Adrenal gland (tissue), 9 donors: ENCODE measurements at regions not wholly inside any gene's neighbourhood (a gene's known extent, or its start where the extent isn't known, plus 50 kb on each side); places are given as distances from the start of the nearest gene placed in this dataset.

ENCODE experiments used
- DNase-seq, 7 donors: peaks; one replicate each; pipeline ENCODE4 v3.0.0-alpha.2; 2019 to 2020
- H3K27ac ChIP-seq, 5 donors: fragments of 200-600 bp; sonication (generic) in 4 of 5; 1 replicate in 3 of 5; 2 replicates in 2 of 5; pipeline versions ENCODE4 v1.5.1 to v1.8.0; 2016 to 2020; ENCODE audit warnings: mild to moderate bottlenecking in 1 of 5
- H3K27me3 ChIP-seq: fragments of 200-600 bp; 2 replicates; pipeline ENCODE4 v1.8.0; 2021
- H3K36me3 ChIP-seq, 2 donors: fragments of 200-600 bp; replicated peaks in 1 of 2; 1 replicate in 1 of 2; 2 replicates in 1 of 2; pipeline versions ENCODE4 v1.5.1 to v1.8.0; 2018 to 2022
- H3K4me1 ChIP-seq, 2 donors: fragments of 200-600 bp; replicated peaks in 1 of 2; 1 replicate in 1 of 2; 2 replicates in 1 of 2; pipeline versions ENCODE4 v1.5.1 to v1.8.0; 2018 to 2021
- H3K4me3 ChIP-seq, 4 donors: fragments of 200-600 bp; sonication (generic) in 3 of 4; one replicate each; pipeline ENCODE4 v1.5.1; 2016 to 2018
- H3K9me3 ChIP-seq, 3 donors: fragments of 200-600 bp; sonication (generic) in 1 of 3; replicated peaks in 1 of 3; 1 replicate in 2 of 3; 2 replicates in 1 of 3; pipeline versions ENCODE4 v1.5.1 to v1.8.0; 2016 to 2021
- CTCF ChIP-seq, 6 experiments: fragments of 450-650 bp in 4 of 6; fragments of 200-600 bp in 2 of 6; sonication (generic) in 1 of 6; IDR thresholded peaks; 1 replicate in 5 of 6; 2 replicates in 1 of 6; pipeline versions ENCODE4 v1.5.1 to v1.8.0; 2016 to 2021; ENCODE audit warnings: antibody characterized with exemption in 6 of 6, mild to moderate bottlenecking in 2 of 6, moderate library complexity in 1 of 6
- POLR2A ChIP-seq, 2 donors: fragments of 450-650 bp; IDR thresholded peaks; one replicate each; pipeline ENCODE4 v1.6.1; 2017; ENCODE audit warnings: antibody characterized with exemption in 2 of 2, mild to moderate bottlenecking in 2 of 2, moderate library complexity in 1 of 2
- WGBS, 4 donors: extraction: QIAGEN DNeasy Blood & Tissue Kit in 2 of 4; methylation state at CpG; one replicate each; pipeline versions ENCODE4 v1.1.5 to v1.1.7; 2013 to 2017; 5-methylcytosine and 5-hydroxymethylcytosine counted together
- intact Hi-C, 2 donors: fragments of 100-400 bp; cut with DNase I; formaldehyde crosslinking; loops; one replicate each; pipeline versions ENCODE4 v1.14.1 to v1.15.0; 2022 to 2023
- donor health status: healthy with polysubstance abuse.
- donor health status: Bipolar disorder and iron deficiency.
- donor health status: DM: yes; HTN: yes; CAD: no.
- donor health status: DM: no; HTN: no; CAD: no.
- donor health status: DM: no; HTN: no; CAD: no.

GRCh38 chr2:176544991-176545956, 276.0 kb downstream of the MTX2 start:
- Histone ChIP-seq H3K36me3 (no peaks in the 10 kb centered on the region), H3K27me3 (no peaks in the 10 kb centered on the region), H3K9me3 (no peaks in the 10 kb centered on the region), H3K4me3 (no peak overlapping the region), H3K4me1 (no peaks in the 10 kb centered on the region), H3K27ac (no peak overlapping the region)
- TF ChIP-seq POLR2A (IDR thresholded peaks at IDR 0.05) (no peak), CTCF (IDR thresholded peaks at IDR 0.05) (no peak)
- no peak for DNase-seq
- intact Hi-C loops = no loop called here
- WGBS, 4 donors = 64 to 81% (median 70%) methylated on average over 4 of the region's 4 CpGs

GRCh38 chr2:176546550-176546949, 277.3 kb downstream of the MTX2 start:
- intact Hi-C loops = no loop called here
- Histone ChIP-seq H3K9me3 (no peaks in the 10 kb centered on the region), H3K27me3 (no peaks in the 10 kb centered on the region), H3K36me3 (no peaks in the 10 kb centered on the region), H3K27ac (no peak overlapping the region), H3K4me1 (no peaks in the 10 kb centered on the region), H3K4me3 (no peak overlapping the region)
- TF ChIP-seq POLR2A (IDR thresholded peaks at IDR 0.05) (no peak), CTCF (IDR thresholded peaks at IDR 0.05) (no peak)
- no peak for DNase-seq
- WGBS, 4 donors = 85 to 96% (median 91%) methylated on average over 4 of the region's 4 CpGs

GRCh38 chr2:176552501-176553135, 283.4 kb downstream of the MTX2 start:
- TF ChIP-seq CTCF (IDR thresholded peaks at IDR 0.05) = no peak
- no peak for TF ChIP-seq POLR2A (IDR thresholded peaks at IDR 0.05)
- Histone ChIP-seq H3K27ac (peak overlapping the region in 4 of 5 donors; percentile 39 to 85 (median 78)), H3K9me3 (no peaks in the 10 kb centered on the region), H3K4me1 (peaks cover 0 to 22% of the 10 kb centered on the region in 2 donors), H3K27me3 (no peaks in the 10 kb centered on the region), H3K36me3 (no peaks in the 10 kb centered on the region), H3K4me3 (no peak overlapping the region)
- peak in 4 of 7 donors; percentile 26 to 46 (median 28) for DNase-seq
- 26 to 42% (median 33%) methylated on average over 1 of the region's 1 CpG for WGBS, 4 donors
- intact Hi-C loops = loop anchor here (10.0 kb wide), 1 partner anchor 98 kb away; no protein-coding TSS in a partner anchor

GRCh38 chr2:176553685-176554100, 284.5 kb downstream of the MTX2 start:
- intact Hi-C loops = loop anchor here (2.0 to 10.0 kb wide), 2 partner anchors 99 to 413 kb away; no protein-coding TSS in a partner anchor
- peaks cover 0 to 22% of the 10 kb centered on the region in 2 donors for H3K4me1 ChIP-seq
- TF ChIP-seq POLR2A (IDR thresholded peaks at IDR 0.05) (peak in 1 of 2 donors; percentile 2), CTCF (IDR thresholded peaks at IDR 0.05) (no peak)
- no peaks in the 10 kb centered on the region for H3K27me3 ChIP-seq
- no peaks in the 10 kb centered on the region for H3K36me3 ChIP-seq
- 0 to 5% (median 1%) methylated on average over 16 of the region's 16 CpGs for WGBS, 4 donors
- peak; percentile 67 to 86 (median 82) for DNase-seq
- peak overlapping the region in 4 of 5 donors; percentile 44 to 83 (median 78) for H3K27ac ChIP-seq
- H3K9me3 ChIP-seq = no peaks in the 10 kb centered on the region
- peak overlapping the region in 2 of 4 donors; percentile 27 to 57 for H3K4me3 ChIP-seq
